ENCODE measurements at regions not wholly inside any gene's neighbourhood (a gene's known extent, or its start where the extent isn't known, plus 50 kb on each side); places are given as distances from the start of the nearest gene placed in this dataset.

GRCh38 chr21:17441370-17441769 lies 71.5 kb upstream of the CXADR start:
- Mint-ChIP-seq H3K4me3 (no peak overlapping the region), H3K4me1 (ENCODE audit: low read depth) (no peaks in the 10 kb centered on the region), H3K27me3 (ENCODE audit: insufficient read depth) (peaks cover 13% of the 10 kb centered on the region), H3K27ac (no peak overlapping the region), H3K9me3 (no peaks in the 10 kb centered on the region), H3K36me3 (ENCODE audit: low read depth) (no peaks in the 10 kb centered on the region)
- DNase-seq = no peak
- TF ChIP-seq CTCF (IDR thresholded peaks at IDR 0.05) = no peak

- no peaks in the 10 kb centered on the region for H3K36me3 Mint-ChIP-seq (ENCODE audit: low read depth)
- no peak for TF ChIP-seq CTCF (IDR thresholded peaks at IDR 0.05)
- H3K27ac Mint-ChIP-seq = no peak overlapping the region
- peaks cover 13% of the 10 kb centered on the region for H3K27me3 Mint-ChIP-seq (ENCODE audit: insufficient read depth)
- H3K4me3 Mint-ChIP-seq = no peak overlapping the region
- DNase-seq = no peak
- H3K9me3 Mint-ChIP-seq = no peaks in the 10 kb centered on the region
- H3K4me1 Mint-ChIP-seq (ENCODE audit: low read depth) = no peaks in the 10 kb centered on the region
Measured at GRCh38 chr21:17442165-17442564, 70.7 kb upstream of the CXADR start.

GRCh38 chr21:17444828-17445227 lies 68.0 kb upstream of the CXADR start:
- Mint-ChIP-seq H3K4me3 (no peak overlapping the region), H3K9me3 (no peaks in the 10 kb centered on the region), H3K27ac (no peak overlapping the region), H3K4me1 (ENCODE audit: low read depth) (no peaks in the 10 kb centered on the region), H3K27me3 (ENCODE audit: insufficient read depth) (peaks cover 8% of the 10 kb centered on the region), H3K36me3 (ENCODE audit: low read depth) (no peaks in the 10 kb centered on the region)
- DNase-seq = no peak
- no peak for TF ChIP-seq CTCF (IDR thresholded peaks at IDR 0.05)

GRCh38 chr21:17446737-17447136 lies 66.1 kb upstream of the CXADR start:
- peaks cover 4% of the 10 kb centered on the region; the same call in 1 of the 2 replicates for H3K27me3 Mint-ChIP-seq (ENCODE audit: insufficient read depth)
- no peak overlapping the region for H3K27ac Mint-ChIP-seq
- peaks cover 9% of the 10 kb centered on the region for H3K4me1 Mint-ChIP-seq (ENCODE audit: low read depth)
- no peak for DNase-seq
- no peak for TF ChIP-seq CTCF (IDR thresholded peaks at IDR 0.05)
- no peaks in the 10 kb centered on the region for H3K9me3 Mint-ChIP-seq
- no peaks in the 10 kb centered on the region for H3K36me3 Mint-ChIP-seq (ENCODE audit: low read depth)
- H3K4me3 Mint-ChIP-seq = no peak overlapping the region

GRCh38 chr21:17449701-17450100 lies 63.1 kb upstream of the CXADR start:
- no peak for TF ChIP-seq CTCF (IDR thresholded peaks at IDR 0.05)
- no peak overlapping the region for H3K27ac Mint-ChIP-seq
- no peaks in the 10 kb centered on the region for H3K9me3 Mint-ChIP-seq
- H3K27me3 Mint-ChIP-seq (ENCODE audit: insufficient read depth) = peaks cover 3% of the 10 kb centered on the region
- DNase-seq = no peak
- H3K36me3 Mint-ChIP-seq (ENCODE audit: low read depth) = no peaks in the 10 kb centered on the region
- peaks cover 15% of the 10 kb centered on the region for H3K4me1 Mint-ChIP-seq (ENCODE audit: low read depth)
- no peak overlapping the region for H3K4me3 Mint-ChIP-seq

GRCh38 chr21:17451364-17451891 lies 61.4 kb upstream of the CXADR start:
- Mint-ChIP-seq H3K36me3 (ENCODE audit: low read depth) (no peaks in the 10 kb centered on the region), H3K27ac (peak overlapping the region; percentile 19; the same call in 1 of the 2 replicates), H3K4me1 (ENCODE audit: low read depth) (peaks cover 15% of the 10 kb centered on the region), H3K9me3 (no peaks in the 10 kb centered on the region; the same call in 1 of the 2 replicates), H3K4me3 (0 out of 2 replicates have a peak overlapping the region, but pooled peaks have one; percentile 7), H3K27me3 (ENCODE audit: insufficient read depth) (peaks cover 5% of the 10 kb centered on the region)
- no peak for TF ChIP-seq CTCF (IDR thresholded peaks at IDR 0.05)
- peak; percentile 58 for DNase-seq

Data from HFFc6 (cell line).